Mesothelial cell of epicardium (in vitro differentiated cells): ENCODE measurements at regions not wholly inside any gene's neighbourhood (a gene's known extent, or its start where the extent isn't known, plus 50 kb on each side); places are given as distances from the start of the nearest gene placed in this dataset.

Experiments used
- DNase-seq, 2 experiments: peaks; one replicate each; pipeline ENCODE4 v3.0.0; 2021; ENCODE audit warnings: low spot score in 2 of 2; ENCODE audit not compliant: unreplicated experiment in 2 of 2
- H3K27ac Mint-ChIP-seq: 2 replicates; pipeline ENCODE4 v1.8.0; 2021; ENCODE audit warnings: mixed read lengths
- H3K27me3 Mint-ChIP-seq: 2 replicates; pipeline ENCODE4 v1.8.0; 2021; ENCODE audit warnings: low read depth, mixed read lengths
- H3K36me3 Mint-ChIP-seq: 2 replicates; pipeline ENCODE4 v1.8.0; 2021; ENCODE audit warnings: mixed read lengths
- H3K4me1 Mint-ChIP-seq: 2 replicates; pipeline ENCODE4 v1.8.0; 2021; ENCODE audit warnings: mixed read lengths
- H3K4me3 Mint-ChIP-seq: 2 replicates; pipeline ENCODE4 v1.8.0; 2021; ENCODE audit warnings: mild to moderate bottlenecking, moderate library complexity, mixed read lengths
- H3K9me3 Mint-ChIP-seq: 2 replicates; pipeline ENCODE4 v1.8.0; 2021; ENCODE audit warnings: mixed read lengths
- CTCF ChIP-seq: fragments of 200-600 bp; sonication (generic); IDR thresholded peaks from one replicate; pipeline ENCODE4 v1.5.0; 2021; ENCODE audit warnings: antibody characterized with exemption; ENCODE audit not compliant: unreplicated experiment

GRCh38 chr20:12687476-12687875, 321.3 kb upstream of the SPTLC3 start:
- H3K27me3 Mint-ChIP-seq = no peaks in the 10 kb centered on the region
- H3K27ac Mint-ChIP-seq = no peak overlapping the region
- no peak for TF ChIP-seq CTCF
- H3K4me3 Mint-ChIP-seq = no peak overlapping the region
- DNase-seq = no peak
- no peaks in the 10 kb centered on the region for H3K36me3 Mint-ChIP-seq
- peaks cover 14% of the 10 kb centered on the region for H3K9me3 Mint-ChIP-seq
- peaks cover 2% of the 10 kb centered on the region for H3K4me1 Mint-ChIP-seq

DNA sequence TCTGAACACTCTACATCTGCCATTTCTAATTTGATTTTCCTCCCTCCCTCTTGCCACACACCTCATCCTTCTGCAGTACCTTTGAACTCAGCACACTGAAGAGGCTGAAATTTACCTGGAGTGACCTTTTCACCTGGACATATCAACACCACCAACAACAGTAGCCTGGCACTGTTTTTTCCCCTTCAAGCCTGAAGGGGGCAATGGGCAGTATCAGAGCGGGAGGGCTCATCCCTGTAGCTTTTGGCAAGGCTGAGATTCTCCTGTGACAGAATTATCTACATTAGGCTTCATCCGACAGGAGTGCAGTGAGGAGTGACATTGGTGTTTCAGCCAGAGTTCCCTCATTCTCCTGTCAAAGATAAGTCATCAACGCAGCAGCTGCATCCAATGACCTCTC, 312.8 kb upstream of the SPTLC3 start:
- no peaks in the 10 kb centered on the region for H3K27me3 Mint-ChIP-seq

DNA sequence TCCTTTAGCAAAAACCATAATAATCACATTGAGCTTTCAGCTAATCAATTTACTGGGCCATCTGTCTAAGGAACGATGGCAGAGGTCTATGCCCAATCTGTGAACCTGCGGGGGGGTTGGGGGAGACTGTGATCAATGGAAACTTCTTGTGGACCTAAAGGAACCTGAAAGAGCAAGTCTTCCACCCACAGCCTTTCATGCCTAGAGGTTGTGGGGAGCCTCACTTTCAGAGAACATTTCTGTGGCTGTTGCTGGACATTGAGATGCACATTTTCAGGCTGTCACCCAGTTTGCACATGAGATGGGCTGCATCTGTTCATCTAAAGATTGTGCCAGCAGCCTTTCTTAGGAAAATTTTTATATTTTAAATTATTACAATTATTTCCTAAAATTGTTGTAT, 310.0 kb upstream of the SPTLC3 start:
- Mint-ChIP-seq H3K4me1 (peaks cover 14% of the 10 kb centered on the region), H3K4me3 (no peak overlapping the region), H3K27me3 (no peaks in the 10 kb centered on the region), H3K9me3 (peaks cover 3% of the 10 kb centered on the region), H3K36me3 (no peaks in the 10 kb centered on the region), H3K27ac (no peak overlapping the region)
- TF ChIP-seq CTCF = no peak
- DNase-seq = no peak

More for the DNA sequence above, 312.8 kb upstream of the SPTLC3 start:
- DNase-seq = no peak
- Mint-ChIP-seq H3K9me3 (peaks cover 6% of the 10 kb centered on the region), H3K27ac (no peak overlapping the region), H3K4me1 (peaks cover 16% of the 10 kb centered on the region), H3K36me3 (no peaks in the 10 kb centered on the region), H3K4me3 (no peak overlapping the region)
- TF ChIP-seq CTCF = no peak

DNA sequence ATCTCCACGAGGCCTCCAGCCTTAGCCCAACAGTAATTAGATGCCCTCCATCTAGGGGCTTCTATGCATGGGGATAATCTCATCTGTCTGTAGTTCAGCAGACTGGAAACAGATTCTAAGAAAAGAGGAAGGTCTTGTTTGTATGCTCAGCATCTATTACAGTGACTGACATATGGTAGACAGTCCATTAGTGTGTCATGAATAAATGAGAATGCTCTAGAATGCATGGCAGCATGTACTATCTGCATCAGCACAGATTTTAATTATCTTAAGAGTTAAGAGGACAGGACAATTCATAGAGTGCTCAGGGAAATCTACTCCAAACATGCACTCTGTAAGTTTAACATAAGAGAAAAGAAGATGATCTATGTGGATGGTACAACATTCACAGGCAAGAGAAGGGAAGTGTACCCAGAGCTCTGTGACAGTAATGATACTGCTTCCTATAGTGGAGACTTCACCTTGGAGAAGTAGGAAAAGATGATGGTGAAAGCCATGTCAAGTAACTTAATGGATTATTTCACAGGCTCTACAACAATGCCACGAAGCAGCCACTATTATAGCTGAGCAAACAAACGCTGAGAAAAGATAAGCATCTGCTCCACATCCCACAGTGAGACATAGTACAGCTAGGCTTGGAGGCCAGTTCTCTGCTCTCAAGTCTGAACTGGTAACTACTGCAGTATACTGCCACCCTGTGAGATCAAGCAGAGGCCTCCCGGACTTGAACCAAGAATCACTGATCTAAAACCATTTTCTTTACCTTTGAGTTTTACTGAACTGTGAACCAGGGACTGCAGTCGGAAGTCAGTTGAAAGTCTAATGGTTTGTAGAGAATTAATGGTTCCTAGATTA, 309.2 kb upstream of the SPTLC3 start:
- H3K27ac Mint-ChIP-seq = no peak overlapping the region
- peaks cover 14% of the 10 kb centered on the region for H3K4me1 Mint-ChIP-seq

DNA sequence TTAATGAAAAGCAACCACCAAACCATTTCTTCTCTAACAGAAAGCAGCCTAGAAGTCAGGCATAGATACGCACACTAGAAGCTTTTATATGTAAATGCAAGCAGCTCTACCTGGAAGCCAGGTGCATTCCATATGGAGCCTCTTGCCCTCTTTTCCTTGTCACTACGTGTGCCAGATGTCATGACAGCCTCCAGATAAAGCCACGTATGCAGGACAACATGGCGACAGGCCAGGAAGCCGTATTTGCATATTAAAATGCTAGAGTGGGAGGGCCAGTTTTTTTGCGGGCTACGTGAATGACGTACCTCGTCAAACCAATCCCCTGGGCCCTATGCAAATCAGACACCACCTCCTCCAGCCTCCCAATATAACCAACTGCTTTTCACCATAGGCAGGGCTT, 308.1 kb upstream of the SPTLC3 start:
- DNase-seq = no peak

More for the DNA sequence above, 309.2 kb upstream of the SPTLC3 start:
- no peak for TF ChIP-seq CTCF
- no peak overlapping the region for H3K4me3 Mint-ChIP-seq
- DNase-seq = no peak
- no peaks in the 10 kb centered on the region for H3K27me3 Mint-ChIP-seq
- H3K9me3 Mint-ChIP-seq = peaks cover 3% of the 10 kb centered on the region
- no peaks in the 10 kb centered on the region for H3K36me3 Mint-ChIP-seq

More for the DNA sequence above, 308.1 kb upstream of the SPTLC3 start:
- Mint-ChIP-seq H3K27me3 (no peaks in the 10 kb centered on the region), H3K4me1 (peaks cover 14% of the 10 kb centered on the region), H3K4me3 (no peak overlapping the region), H3K27ac (no peak overlapping the region), H3K9me3 (peaks cover 3% of the 10 kb centered on the region), H3K36me3 (no peaks in the 10 kb centered on the region)
- no peak for TF ChIP-seq CTCF
